IPS-15b (cell line): ENCODE measurements at regions not wholly inside any gene's neighbourhood (a gene's known extent, or its start where the extent isn't known, plus 50 kb on each side); places are given as distances from the start of the nearest gene placed in this dataset.

Source experiments
- H3K27me3 ChIP-seq: one replicate; pipeline ENCODE4 v1.6.1; 2013; ENCODE audit warnings: low read length; ENCODE audit not compliant: control insufficient read depth, insufficient read depth
- H3K36me3 ChIP-seq: one replicate; pipeline ENCODE4 v1.6.1; 2013; ENCODE audit warnings: low read length; ENCODE audit not compliant: control insufficient read depth, insufficient read depth
- H3K4me1 ChIP-seq: one replicate; pipeline ENCODE4 v1.6.1; 2013; ENCODE audit warnings: mild to moderate bottlenecking, low read length; ENCODE audit not compliant: control insufficient read depth, insufficient read depth
- H3K4me3 ChIP-seq: one replicate; pipeline ENCODE4 v1.5.1; 2013; ENCODE audit warnings: low read depth, low read length
- H3K9ac ChIP-seq: one replicate; pipeline ENCODE4 v1.6.1; 2013; ENCODE audit warnings: low read depth, mild to moderate bottlenecking, low read length
- H3K9me3 ChIP-seq: one replicate; pipeline ENCODE4 v1.6.1; 2013; ENCODE audit warnings: mild to moderate bottlenecking, low read length; ENCODE audit not compliant: control insufficient read depth, insufficient read depth

- H3K9me3 ChIP-seq, result no peaks in the 10 kb centered on the region
- H3K36me3 ChIP-seq, result no peaks in the 10 kb centered on the region
- no peak overlapping the region for H3K9ac ChIP-seq
- no peaks in the 10 kb centered on the region for H3K4me1 ChIP-seq
- H3K4me3 ChIP-seq, result no peak overlapping the region
- H3K27me3 ChIP-seq, result no peaks in the 10 kb centered on the region
Observed at GRCh38 chr2:12584338-12584737, 132.4 kb upstream of the TRIB2 start.

DNA sequence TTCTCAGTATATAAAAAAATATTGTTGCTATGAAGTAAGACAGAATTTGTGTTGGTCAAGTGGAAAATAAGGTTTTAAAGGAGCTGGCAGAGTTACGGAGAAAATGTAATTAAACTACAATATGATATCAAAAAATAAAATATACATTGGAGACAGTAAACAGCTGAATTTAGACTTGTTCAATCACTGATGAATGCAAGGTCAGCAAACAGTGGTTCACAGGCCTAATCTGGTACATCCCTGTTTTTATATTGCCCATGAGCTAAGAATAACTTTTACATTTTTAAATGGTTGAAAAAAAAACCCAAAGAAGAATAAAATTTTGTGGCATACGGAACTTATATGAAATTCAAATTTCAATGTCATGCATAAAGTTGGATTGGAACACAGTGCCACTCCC is 131.0 kb upstream of the TRIB2 start:
- Histone ChIP-seq H3K36me3 (no peaks in the 10 kb centered on the region), H3K4me1 (no peaks in the 10 kb centered on the region), H3K9ac (no peak overlapping the region), H3K27me3 (no peaks in the 10 kb centered on the region), H3K9me3 (no peaks in the 10 kb centered on the region), H3K4me3 (no peak overlapping the region)

DNA sequence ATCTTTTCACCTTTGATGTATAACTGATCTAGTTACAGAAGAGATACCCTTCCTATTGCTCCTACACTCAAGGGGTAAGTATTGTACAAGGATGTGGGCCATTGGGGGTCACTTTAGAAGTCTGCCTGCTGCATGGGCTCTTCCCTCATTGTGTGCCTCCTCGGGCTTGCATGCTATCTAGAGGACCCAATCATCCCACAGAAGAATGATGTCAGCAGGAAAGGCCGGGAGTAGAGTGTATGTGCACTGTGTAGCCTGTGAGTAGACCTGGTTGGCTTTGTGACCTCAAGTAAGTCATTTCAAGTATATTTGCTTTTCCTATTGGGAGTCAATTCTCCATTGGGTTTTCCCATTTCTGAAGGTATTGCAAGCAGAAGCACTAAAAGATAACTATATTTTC is 129.5 kb upstream of the TRIB2 start:
- no peaks in the 10 kb centered on the region for H3K36me3 ChIP-seq
- no peaks in the 10 kb centered on the region for H3K9me3 ChIP-seq
- no peak overlapping the region for H3K9ac ChIP-seq
- no peaks in the 10 kb centered on the region for H3K4me1 ChIP-seq
- no peaks in the 10 kb centered on the region for H3K27me3 ChIP-seq
- no peak overlapping the region for H3K4me3 ChIP-seq

DNA sequence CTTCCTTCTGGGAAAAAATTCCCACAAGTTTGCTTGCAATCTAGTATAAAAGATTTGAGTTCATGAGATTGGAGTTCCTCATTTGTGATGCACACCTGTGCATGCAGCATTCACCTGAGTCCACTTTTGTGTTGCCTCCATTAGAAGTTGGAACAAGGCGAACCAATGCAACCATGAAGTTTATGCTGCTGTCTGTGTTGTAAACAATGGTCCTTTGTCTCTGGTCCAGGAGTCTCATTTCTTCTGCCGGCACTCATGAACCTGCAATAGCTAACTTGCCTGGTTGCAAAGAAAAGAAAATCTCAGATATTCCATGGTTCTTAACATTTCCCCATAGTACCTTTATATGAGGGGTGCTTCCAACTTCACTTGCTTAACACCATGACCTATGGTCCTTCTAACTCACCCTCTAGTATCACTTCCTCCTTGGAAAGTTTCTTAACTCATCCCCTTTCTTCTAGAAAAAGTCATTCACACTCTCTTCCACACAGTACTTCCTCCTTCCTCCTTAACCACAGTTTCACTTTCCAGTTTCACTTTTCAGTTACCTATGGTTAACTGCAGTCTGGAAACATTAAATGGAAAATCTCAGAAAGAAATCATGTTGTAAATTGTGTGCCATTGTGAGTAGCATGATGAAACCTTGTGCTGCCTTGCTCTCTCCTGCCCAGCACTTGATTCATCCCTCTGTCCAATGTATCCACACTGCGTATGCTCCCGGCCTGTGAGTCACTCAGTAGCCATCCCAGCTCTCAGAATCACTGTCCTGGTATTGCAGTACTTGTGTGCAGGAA is 128.8 kb upstream of the TRIB2 start:
- Histone ChIP-seq H3K4me1 (no peaks in the 10 kb centered on the region), H3K27me3 (no peaks in the 10 kb centered on the region), H3K9me3 (no peaks in the 10 kb centered on the region), H3K4me3 (no peak overlapping the region), H3K36me3 (no peaks in the 10 kb centered on the region), H3K9ac (no peak overlapping the region)

DNA sequence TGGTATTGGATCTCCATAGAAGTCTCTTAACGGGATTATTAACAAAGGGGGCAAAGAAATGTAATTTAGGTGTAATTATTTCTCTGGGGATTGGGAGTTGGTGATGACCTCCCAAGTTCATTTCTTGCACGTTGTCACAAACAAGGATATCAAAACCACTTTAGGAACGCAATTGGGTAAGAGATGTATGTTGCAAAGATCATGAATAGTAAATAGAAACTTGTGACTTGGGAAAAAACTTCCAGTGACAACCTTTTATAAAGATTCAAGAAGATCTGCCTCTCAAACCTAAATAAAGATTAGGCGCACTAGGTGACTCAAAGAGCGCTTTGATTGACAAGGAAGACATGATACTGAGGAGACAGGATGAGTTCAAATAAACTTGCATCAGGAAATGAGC is 127.8 kb upstream of the TRIB2 start:
- H3K9me3 ChIP-seq, result no peaks in the 10 kb centered on the region
- H3K36me3 ChIP-seq, result no peaks in the 10 kb centered on the region
- no peaks in the 10 kb centered on the region for H3K4me1 ChIP-seq
- H3K9ac ChIP-seq, result no peak overlapping the region
- H3K27me3 ChIP-seq, result no peaks in the 10 kb centered on the region
- H3K4me3 ChIP-seq, result no peak overlapping the region

DNA sequence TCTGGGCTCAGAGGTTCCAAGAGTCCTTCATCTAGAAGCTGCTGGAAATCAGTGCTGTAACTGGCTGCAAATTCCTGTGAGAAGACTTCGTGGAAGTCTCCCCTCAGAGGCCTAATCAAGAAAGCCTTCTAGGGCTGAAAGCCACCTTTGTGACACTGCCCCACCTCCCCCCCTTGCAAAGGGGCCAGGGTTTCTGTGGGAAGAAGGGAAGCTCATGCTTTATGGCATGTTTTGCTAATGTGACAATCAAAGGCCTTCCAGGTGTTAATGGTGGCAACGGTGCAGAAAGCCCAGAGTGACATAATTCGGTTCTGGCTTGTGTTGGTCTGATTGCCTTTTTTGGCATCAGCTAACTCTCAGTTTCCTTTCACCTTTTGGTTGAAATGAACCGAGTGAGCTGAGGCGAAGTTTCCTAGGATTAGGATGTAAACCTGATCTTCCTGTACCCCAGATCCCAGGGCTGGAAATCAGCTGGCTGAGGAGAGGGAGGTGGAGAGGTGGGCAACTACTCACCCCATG is 126.9 kb upstream of the TRIB2 start:
- H3K9ac ChIP-seq, result no peak overlapping the region

DNA sequence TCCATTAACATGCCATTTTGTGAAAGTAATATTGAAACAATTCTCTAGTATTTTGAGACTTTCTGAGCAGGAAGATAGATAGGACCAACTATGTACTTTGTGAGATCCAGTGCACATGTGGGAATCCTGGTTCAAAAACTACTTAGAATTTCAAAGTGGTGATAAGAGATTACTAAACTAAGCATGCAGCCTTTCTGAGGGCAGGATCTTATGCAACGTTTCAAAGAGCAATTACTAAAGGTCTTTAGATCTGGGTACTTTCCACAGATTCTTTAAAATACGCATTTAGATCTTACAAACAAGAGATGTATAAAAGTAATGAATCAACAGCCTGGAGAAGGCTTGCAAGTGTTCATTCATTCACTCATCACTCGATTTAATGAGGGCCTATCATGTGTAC is 124.4 kb upstream of the TRIB2 start:
- Histone ChIP-seq H3K9me3 (no peaks in the 10 kb centered on the region), H3K9ac (no peak overlapping the region), H3K36me3 (no peaks in the 10 kb centered on the region), H3K4me3 (no peak overlapping the region), H3K27me3 (no peaks in the 10 kb centered on the region), H3K4me1 (no peaks in the 10 kb centered on the region)

More for the DNA sequence above, 126.9 kb upstream of the TRIB2 start:
- Histone ChIP-seq H3K27me3 (no peaks in the 10 kb centered on the region), H3K4me3 (no peak overlapping the region), H3K4me1 (no peaks in the 10 kb centered on the region), H3K36me3 (no peaks in the 10 kb centered on the region), H3K9me3 (no peaks in the 10 kb centered on the region)

DNA sequence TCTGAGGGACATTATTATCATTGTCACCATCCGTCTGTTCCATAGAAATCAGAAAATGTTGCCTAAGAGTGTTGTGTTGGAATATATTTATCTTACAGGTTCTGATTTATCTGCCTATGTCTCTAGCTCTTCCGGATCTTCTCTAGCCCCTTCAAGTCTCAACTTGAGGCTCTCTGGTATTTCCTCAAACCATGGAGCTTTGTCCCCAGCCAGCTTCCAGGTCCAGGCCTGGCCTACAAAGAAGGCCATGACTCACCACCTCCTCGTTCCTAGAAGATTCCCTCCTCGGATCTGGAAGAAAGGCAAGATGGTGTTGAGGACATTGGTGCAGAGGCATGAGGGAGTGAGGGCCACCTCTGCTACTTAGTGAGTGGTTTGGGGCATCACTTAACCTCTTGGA is 122.1 kb upstream of the TRIB2 start:
- Histone ChIP-seq H3K9ac (no peak overlapping the region), H3K4me3 (no peak overlapping the region), H3K4me1 (no peaks in the 10 kb centered on the region), H3K27me3 (no peaks in the 10 kb centered on the region), H3K36me3 (no peaks in the 10 kb centered on the region), H3K9me3 (no peaks in the 10 kb centered on the region)

DNA sequence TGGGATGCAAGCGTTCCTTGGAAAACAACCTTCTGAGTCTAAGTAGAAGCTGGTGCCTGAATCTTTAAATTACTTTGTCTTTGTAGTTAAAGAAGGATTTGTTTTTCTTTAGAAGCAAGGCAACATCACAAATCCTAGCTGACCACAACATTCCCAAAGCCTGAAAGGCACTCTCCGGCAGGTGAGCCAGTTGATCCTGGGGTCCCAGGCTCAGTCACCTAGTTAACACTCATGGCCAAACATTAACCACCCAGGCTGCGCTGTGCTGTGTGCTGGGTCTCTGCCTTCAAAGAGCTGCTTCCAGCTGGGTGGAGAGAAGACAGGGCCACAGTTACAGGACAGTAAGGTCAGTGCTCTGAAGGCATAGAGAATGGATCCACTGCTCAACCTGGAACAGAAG is 120.0 kb upstream of the TRIB2 start:
- Histone ChIP-seq H3K27me3 (no peaks in the 10 kb centered on the region), H3K36me3 (no peaks in the 10 kb centered on the region), H3K9ac (no peak overlapping the region), H3K9me3 (no peaks in the 10 kb centered on the region), H3K4me1 (no peaks in the 10 kb centered on the region), H3K4me3 (no peak overlapping the region)

DNA sequence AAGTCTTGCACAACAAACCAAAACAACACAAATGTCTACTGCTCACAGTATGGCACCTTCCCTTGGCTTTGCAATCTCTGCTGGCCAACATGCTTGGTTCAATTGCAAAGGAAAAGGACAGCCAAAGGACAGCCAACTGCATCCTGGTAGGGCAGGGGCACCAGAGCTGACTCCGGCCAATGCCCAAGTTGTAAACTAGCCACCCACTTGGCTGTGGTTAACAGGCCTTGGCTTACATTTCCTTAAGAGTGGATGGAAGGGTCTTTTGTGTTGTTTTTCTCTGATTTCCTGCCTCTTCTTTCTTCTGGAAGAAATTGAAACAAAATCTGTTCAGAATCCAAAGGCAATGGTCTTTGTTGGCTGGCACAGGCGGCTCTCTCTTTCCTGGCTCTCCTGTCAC is 119.1 kb upstream of the TRIB2 start:
- no peaks in the 10 kb centered on the region for H3K4me1 ChIP-seq
- H3K36me3 ChIP-seq, result no peaks in the 10 kb centered on the region
- H3K9ac ChIP-seq, result no peak overlapping the region
- H3K9me3 ChIP-seq, result no peaks in the 10 kb centered on the region
- no peaks in the 10 kb centered on the region for H3K27me3 ChIP-seq
- no peak overlapping the region for H3K4me3 ChIP-seq

- no peaks in the 10 kb centered on the region for H3K36me3 ChIP-seq
- no peaks in the 10 kb centered on the region for H3K27me3 ChIP-seq
- no peaks in the 10 kb centered on the region for H3K4me1 ChIP-seq
- H3K4me3 ChIP-seq, result no peak overlapping the region
- no peaks in the 10 kb centered on the region for H3K9me3 ChIP-seq
- no peak overlapping the region for H3K9ac ChIP-seq
Observed at GRCh38 chr2:12602661-12603060, 114.1 kb upstream of the TRIB2 start.

GRCh38 chr2:12603781-12604295 is 112.9 kb upstream of the TRIB2 start:
- peaks cover 3% of the 10 kb centered on the region for H3K4me1 ChIP-seq
- no peak overlapping the region for H3K4me3 ChIP-seq
- H3K27me3 ChIP-seq, result no peaks in the 10 kb centered on the region
- H3K36me3 ChIP-seq, result no peaks in the 10 kb centered on the region
- no peaks in the 10 kb centered on the region for H3K9me3 ChIP-seq
- H3K9ac ChIP-seq, result no peak overlapping the region
